ENCODE measurements at regions not wholly inside any gene's neighbourhood (a gene's known extent, or its start where the extent isn't known, plus 50 kb on each side); places are given as distances from the start of the nearest gene placed in this dataset.

- POLR2A ChIA-PET = no interaction called here
- no peak overlapping the region for H3K4me3 ChIP-seq (ENCODE audit: low read depth, low read length)
- TF ChIP-seq CTCF (IDR thresholded peaks at IDR 0.05; ENCODE audit: insufficient read depth, low read length, missing control alignments) = no peak
- CTCF ChIA-PET = interaction anchor here (0.7 to 2.2 kb wide), 6 partner anchors 13 to 117 kb away, joined by 3 to 11 read pairs (median 3); no protein-coding TSS in a partner anchor
- DNase-seq (ENCODE audit: low read depth, low spot score) = no peak
Observed at GRCh38 chr17:77370586-77370985, 229.8 kb downstream of the SEC14L1 start.

GRCh38 chr17:77371117-77371887, 230.5 kb downstream of the SEC14L1 start:
- DNase-seq (ENCODE audit: low read depth, low spot score) = peak; percentile 62
- H3K4me3 ChIP-seq (ENCODE audit: low read depth, low read length) = peak overlapping the region; percentile 79
- no peak for TF ChIP-seq CTCF (IDR thresholded peaks at IDR 0.05; ENCODE audit: insufficient read depth, low read length, missing control alignments)
- ChIA-PET POLR2A (no interaction called here), CTCF (interaction anchor here (0.7 to 2.2 kb wide), 3 partner anchors 13 to 41 kb away, joined by 3 to 11 read pairs (median 3); no protein-coding TSS in a partner anchor)

- POLR2A ChIA-PET = interaction anchor here (1.0 kb wide), 1 partner anchor 20 kb away, joined by 3 read pairs; no protein-coding TSS in a partner anchor
- H3K4me3 ChIP-seq (ENCODE audit: low read depth, low read length) = peak overlapping the region; percentile 79
- no peak for DNase-seq (ENCODE audit: low read depth, low spot score)
- CTCF ChIA-PET = interaction anchor here (1.2 kb wide), 1 partner anchor 59 kb away, joined by 3 read pairs; no protein-coding TSS in a partner anchor
- no peak for TF ChIP-seq CTCF (IDR thresholded peaks at IDR 0.05; ENCODE audit: insufficient read depth, low read length, missing control alignments)
Observed at GRCh38 chr17:77371888-77372443, 231.2 kb downstream of the SEC14L1 start.

GRCh38 chr17:77372444-77373298, 231.9 kb downstream of the SEC14L1 start:
- CTCF ChIA-PET = interaction anchor here (1.2 kb wide), 1 partner anchor 58 kb away, joined by 3 read pairs; no protein-coding TSS in a partner anchor
- POLR2A ChIA-PET = interaction anchor here (0.6 to 1.0 kb wide), 2 partner anchors 19 to 55 kb away, joined by 3 read pairs; no protein-coding TSS in a partner anchor
- peak; percentile 5 for TF ChIP-seq CTCF (IDR thresholded peaks at IDR 0.05; ENCODE audit: insufficient read depth, low read length, missing control alignments)
- peak overlapping the region; percentile 79 for H3K4me3 ChIP-seq (ENCODE audit: low read depth, low read length)
- DNase-seq (ENCODE audit: low read depth, low spot score) = no peak

- POLR2A ChIA-PET = interaction anchor here (0.5 to 2.0 kb wide), 9 partner anchors 8 to 54 kb away, joined by 3 to 9 read pairs (median 3); no protein-coding TSS in a partner anchor
- CTCF ChIA-PET = interaction anchor here (1.1 to 4.4 kb wide), 6 partner anchors 10 to 57 kb away, joined by 3 to 23 read pairs (median 4); no protein-coding TSS in a partner anchor
- H3K4me3 ChIP-seq (ENCODE audit: low read depth, low read length) = peak overlapping the region; percentile 79
- DNase-seq (ENCODE audit: low read depth, low spot score) = no peak
- no peak for TF ChIP-seq CTCF (IDR thresholded peaks at IDR 0.05; ENCODE audit: insufficient read depth, low read length, missing control alignments)
Observed at GRCh38 chr17:77373299-77374169, 232.8 kb downstream of the SEC14L1 start.

All from AG04449 (cell line).